HEK293T (cell line): ENCODE measurements at regions not wholly inside any gene's neighbourhood (a gene's known extent, or its start where the extent isn't known, plus 50 kb on each side); places are given as distances from the start of the nearest gene placed in this dataset.

Experiments used
- BHLHE40 ChIP-seq: fragments of 450-650 bp; IDR thresholded peaks from 2 replicates; pipeline ENCODE4 v1.6.1; 2016; ENCODE audit warnings: mild to moderate bottlenecking, moderate library complexity, borderline replicate concordance
- NFRKB ChIP-seq: fragments of 450-650 bp; IDR thresholded peaks from 2 replicates; pipeline ENCODE4 v1.6.1; 2016; ENCODE audit warnings: mild to moderate bottlenecking, moderate library complexity
- SP1 ChIP-seq: fragments of 450-650 bp; IDR thresholded peaks from 2 replicates; pipeline ENCODE4 v1.6.1; 2017
- SUZ12 ChIP-seq: fragments of 450-650 bp; IDR thresholded peaks from 2 replicates; pipeline ENCODE4 v1.6.1; 2016; ENCODE audit warnings: mild to moderate bottlenecking

- TF ChIP-seq BHLHE40, result no peak
- TF ChIP-seq SUZ12, result no peak
- no peak for TF ChIP-seq SP1
- no peak for TF ChIP-seq NFRKB
These were observed 300.4 kb upstream of the ZNF608 start for GRCh38 chr5:125046838-125047237.
